Ammon's horn (tissue), 1 donor: ENCODE measurements at regions not wholly inside any gene's neighbourhood (a gene's known extent, or its start where the extent isn't known, plus 50 kb on each side); places are given as distances from the start of the nearest gene placed in this dataset.
"Not testable (repeated sequence)": the region's sequence is repeated elsewhere in the genome, so short reads cannot be mapped to it uniquely, and the experiment has no call there.

Experiments
- DNase-seq: peaks from one replicate; pipeline ENCODE4 v3.0.0-alpha.2; 2016; ENCODE audit warnings: low spot score

- no peak for DNase-seq
These were observed 154.7 kb downstream of the SHANK2 start for GRCh38 chr11:71097506-71098240.

- DNase-seq = no peak
These were observed 155.5 kb downstream of the SHANK2 start for GRCh38 chr11:71096751-71097388.

GRCh38 chr11:71095294-71095850 lies 157.0 kb downstream of the SHANK2 start:
- no peak for DNase-seq

GRCh38 chr11:71094296-71095077 lies 157.9 kb downstream of the SHANK2 start:
- no peak for DNase-seq

- DNase-seq = no peak
These were observed 158.6 kb downstream of the SHANK2 start for GRCh38 chr11:71093783-71094182.

- DNase-seq = no peak
These were observed 160.7 kb downstream of the SHANK2 start for GRCh38 chr11:71091506-71092265.

GRCh38 chr11:71089571-71089970 lies 162.8 kb downstream of the SHANK2 start:
- DNase-seq = no peak

- not testable (repeated sequence) for DNase-seq
These were observed 163.8 kb downstream of the SHANK2 start for GRCh38 chr11:71088314-71089215.

GRCh38 chr11:71086687-71087258 lies 165.6 kb downstream of the SHANK2 start:
- DNase-seq = peak; percentile 34

- no peak for DNase-seq
These were observed 167.9 kb downstream of the SHANK2 start for GRCh38 chr11:71084306-71085012.

- DNase-seq = no peak
These were observed 169.3 kb downstream of the SHANK2 start for GRCh38 chr11:71083105-71083504.

- DNase-seq = no peak
These were observed 169.9 kb downstream of the SHANK2 start for GRCh38 chr11:71082454-71082853.

- no peak for DNase-seq
These were observed 170.6 kb downstream of the SHANK2 start for GRCh38 chr11:71081704-71082230.

- peak; percentile 86 for DNase-seq
These were observed 171.9 kb downstream of the SHANK2 start for GRCh38 chr11:71080239-71081097.

- DNase-seq = no peak
These were observed 172.6 kb downstream of the SHANK2 start for GRCh38 chr11:71079795-71080194.

- DNase-seq = no peak
These were observed 173.9 kb downstream of the SHANK2 start for GRCh38 chr11:71078482-71078881.

- DNase-seq = no peak
These were observed 175.7 kb downstream of the SHANK2 start for GRCh38 chr11:71076525-71077304.
